ENCODE measurements at regions not wholly inside any gene's neighbourhood (a gene's known extent, or its start where the extent isn't known, plus 50 kb on each side); places are given as distances from the start of the nearest gene placed in this dataset.
"Not testable (repeated sequence)": the region's sequence is repeated elsewhere in the genome, so short reads cannot be mapped to it uniquely, and the experiment has no call there.

- CTCF ChIA-PET, result interaction anchor here (0.6 kb wide), 1 partner anchor 1883 kb away, joined by 4 read pairs; no protein-coding TSS in a partner anchor
- POLR2A ChIA-PET, result no interaction called here
These were observed 1975.2 kb upstream of the C9orf72 start for GRCh38 chr9:29548436-29548835.

- CTCF ChIA-PET, result no interaction called here
These were observed 1982.2 kb upstream of the C9orf72 start for GRCh38 chr9:29555502-29555901.

GRCh38 chr9:29556317-29556716 is 1983.0 kb upstream of the C9orf72 start:
- ChIA-PET CTCF (no interaction called here), POLR2A (no interaction called here)

More at GRCh38 chr9:29555502-29555901, 1982.2 kb upstream of the C9orf72 start:
- POLR2A ChIA-PET, result no interaction called here

GRCh38 chr9:29556746-29557145 is 1983.5 kb upstream of the C9orf72 start:
- ChIA-PET CTCF (no interaction called here), POLR2A (no interaction called here)

GRCh38 chr9:29564564-29564963 is 1991.3 kb upstream of the C9orf72 start:
- ChIA-PET POLR2A (no interaction called here), CTCF (no interaction called here)

GRCh38 chr9:29575219-29575618 is 2001.9 kb upstream of the C9orf72 start:
- ChIA-PET POLR2A (no interaction called here), CTCF (no interaction called here)

- POLR2A ChIA-PET, result no interaction called here
- CTCF ChIA-PET, result no interaction called here
These were observed 2015.1 kb upstream of the C9orf72 start for GRCh38 chr9:29588361-29588760.

GRCh38 chr9:29609282-29609681 is 2036.0 kb upstream of the C9orf72 start:
- POLR2A ChIA-PET, result no interaction called here

GRCh38 chr9:29613773-29614172 is 2040.5 kb upstream of the C9orf72 start:
- CTCF ChIA-PET, result no interaction called here
- POLR2A ChIA-PET, result no interaction called here

More at GRCh38 chr9:29609282-29609681, 2036.0 kb upstream of the C9orf72 start:
- CTCF ChIA-PET, result no interaction called here

GRCh38 chr9:29616844-29617243 is 2043.6 kb upstream of the C9orf72 start:
- ChIA-PET POLR2A (no interaction called here), CTCF (no interaction called here)

- POLR2A ChIA-PET, result no interaction called here
- CTCF ChIA-PET, result no interaction called here
These were observed 2052.0 kb upstream of the C9orf72 start for GRCh38 chr9:29625292-29625731.

- POLR2A ChIA-PET, result no interaction called here
- CTCF ChIA-PET, result no interaction called here
These were observed 2052.7 kb upstream of the C9orf72 start for GRCh38 chr9:29625931-29626330.

- POLR2A ChIA-PET, CTCF ChIA-PET: not testable (repeated sequence)
These were observed 2055.6 kb upstream of the C9orf72 start for GRCh38 chr9:29628856-29629255.

GRCh38 chr9:29637471-29638237 is 2064.4 kb upstream of the C9orf72 start:
- POLR2A ChIA-PET, result no interaction called here
- CTCF ChIA-PET, result no interaction called here

GRCh38 chr9:29640507-29640906 is 2067.2 kb upstream of the C9orf72 start:
- CTCF ChIA-PET, result no interaction called here

GRCh38 chr9:29644514-29644913 is 2071.2 kb upstream of the C9orf72 start:
- ChIA-PET CTCF (no interaction called here), POLR2A (no interaction called here)

More at GRCh38 chr9:29640507-29640906, 2067.2 kb upstream of the C9orf72 start:
- POLR2A ChIA-PET, result no interaction called here

GRCh38 chr9:29647451-29647850 is 2074.2 kb upstream of the C9orf72 start:
- POLR2A ChIA-PET, result no interaction called here
- CTCF ChIA-PET, result no interaction called here

GRCh38 chr9:29648132-29648531 is 2074.9 kb upstream of the C9orf72 start:
- POLR2A ChIA-PET, result no interaction called here
- CTCF ChIA-PET, result no interaction called here

GRCh38 chr9:29648601-29649000 is 2075.3 kb upstream of the C9orf72 start:
- CTCF ChIA-PET, result no interaction called here
- POLR2A ChIA-PET, result no interaction called here

- ChIA-PET CTCF (no interaction called here), POLR2A (no interaction called here)
These were observed 2083.5 kb upstream of the C9orf72 start for GRCh38 chr9:29656641-29657406.

- ChIA-PET CTCF (no interaction called here), POLR2A (no interaction called here)
These were observed 2084.5 kb upstream of the C9orf72 start for GRCh38 chr9:29657821-29658220.

- POLR2A ChIA-PET, result no interaction called here
- CTCF ChIA-PET, result no interaction called here
These were observed 2085.7 kb upstream of the C9orf72 start for GRCh38 chr9:29659014-29659413.
